PC-3 (cell line): ENCODE measurements at regions not wholly inside any gene's neighbourhood (a gene's known extent, or its start where the extent isn't known, plus 50 kb on each side); places are given as distances from the start of the nearest gene placed in this dataset.

Source experiments
- CTCF ChIP-seq: fragments of 300-600 bp; sonication (generic); conservative IDR thresholded peaks from 2 replicates; pipeline ENCODE4 v1.5.1; 2017; ENCODE audit warnings: antibody characterized with exemption, low read depth, mild to moderate bottlenecking, low read length
- EZH2 ChIP-seq: fragments of 300-600 bp; sonication (generic); IDR thresholded peaks from one replicate; pipeline ENCODE4 v1.6.1; 2017; ENCODE audit warnings: antibody characterized with exemption, mild to moderate bottlenecking, low read length; ENCODE audit not compliant: unreplicated experiment
- EZH2phosphoT487 ChIP-seq: fragments of 300-600 bp; sonication (generic); IDR thresholded peaks from 2 replicates; pipeline ENCODE4 v1.6.1; 2018; ENCODE audit warnings: mild to moderate bottlenecking, antibody characterized with exemption, low read length, borderline replicate concordance

GRCh38 chr5:73288803-73289720, 116.1 kb downstream of the TMEM174 start:
- TF ChIP-seq CTCF (no peak), EZH2 (no peak), EZH2phosphoT487 (no peak)
